ENCODE measurements at regions not wholly inside any gene's neighbourhood (a gene's known extent, or its start where the extent isn't known, plus 50 kb on each side); places are given as distances from the start of the nearest gene placed in this dataset.

GRCh38 chr6:169885831-169886230, 134.4 kb downstream of the ERMARD start:
- no peak overlapping the region for H3K4me3 ChIP-seq (ENCODE audit: control insufficient read depth, low read depth, low read length)
- no peak for TF ChIP-seq CTCF (IDR thresholded peaks at IDR 0.05; ENCODE audit: control insufficient read depth, insufficient read depth, low read depth, low read length, missing control alignments)
- DNase-seq (ENCODE audit: low read depth): no peak

GRCh38 chr6:169885131-169885530, 133.7 kb downstream of the ERMARD start:
- no peak for DNase-seq (ENCODE audit: low read depth)
- H3K4me3 ChIP-seq (ENCODE audit: control insufficient read depth, low read depth, low read length): no peak overlapping the region
- TF ChIP-seq CTCF (IDR thresholded peaks at IDR 0.05; ENCODE audit: control insufficient read depth, insufficient read depth, low read depth, low read length, missing control alignments): no peak

- no peak for TF ChIP-seq CTCF (IDR thresholded peaks at IDR 0.05; ENCODE audit: control insufficient read depth, insufficient read depth, low read depth, low read length, missing control alignments)
- DNase-seq (ENCODE audit: low read depth): no peak
- H3K4me3 ChIP-seq (ENCODE audit: control insufficient read depth, low read depth, low read length): no peak overlapping the region
Observed at GRCh38 chr6:169884158-169884557, 132.7 kb downstream of the ERMARD start.

- TF ChIP-seq CTCF (IDR thresholded peaks at IDR 0.05; ENCODE audit: control insufficient read depth, insufficient read depth, low read depth, low read length, missing control alignments): no peak
- H3K4me3 ChIP-seq (ENCODE audit: control insufficient read depth, low read depth, low read length): no peak overlapping the region
- no peak for DNase-seq (ENCODE audit: low read depth)
Observed at GRCh38 chr6:169883316-169883715, 131.9 kb downstream of the ERMARD start.

GRCh38 chr6:169881976-169882375, 130.6 kb downstream of the ERMARD start:
- no peak overlapping the region for H3K4me3 ChIP-seq (ENCODE audit: control insufficient read depth, low read depth, low read length)
- no peak for DNase-seq (ENCODE audit: low read depth)

GRCh38 chr6:169881398-169881797, 130.0 kb downstream of the ERMARD start:
- no peak for DNase-seq (ENCODE audit: low read depth)
- TF ChIP-seq CTCF (IDR thresholded peaks at IDR 0.05; ENCODE audit: control insufficient read depth, insufficient read depth, low read depth, low read length, missing control alignments): no peak
- no peak overlapping the region for H3K4me3 ChIP-seq (ENCODE audit: control insufficient read depth, low read depth, low read length)

More at GRCh38 chr6:169881976-169882375, 130.6 kb downstream of the ERMARD start:
- no peak for TF ChIP-seq CTCF (IDR thresholded peaks at IDR 0.05; ENCODE audit: control insufficient read depth, insufficient read depth, low read depth, low read length, missing control alignments)

- H3K4me3 ChIP-seq (ENCODE audit: control insufficient read depth, low read depth, low read length): no peak overlapping the region
- no peak for TF ChIP-seq CTCF (IDR thresholded peaks at IDR 0.05; ENCODE audit: control insufficient read depth, insufficient read depth, low read depth, low read length, missing control alignments)
- DNase-seq (ENCODE audit: low read depth): no peak
Observed at GRCh38 chr6:169880516-169880915, 129.1 kb downstream of the ERMARD start.
